HG03064 (cell line): ENCODE measurements at regions not wholly inside any gene's neighbourhood (a gene's known extent, or its start where the extent isn't known, plus 50 kb on each side); places are given as distances from the start of the nearest gene placed in this dataset.
"Not testable (repeated sequence)": the region's sequence is repeated elsewhere in the genome, so short reads cannot be mapped to it uniquely, and the experiment has no call there.

Source experiments
- ATAC-seq: cut with Tn5 transposase; IDR thresholded peaks from one replicate; pipeline ENCODE4 v1.9.1; 2021; ENCODE audit warnings: low read depth; ENCODE audit not compliant: unreplicated experiment

DNA sequence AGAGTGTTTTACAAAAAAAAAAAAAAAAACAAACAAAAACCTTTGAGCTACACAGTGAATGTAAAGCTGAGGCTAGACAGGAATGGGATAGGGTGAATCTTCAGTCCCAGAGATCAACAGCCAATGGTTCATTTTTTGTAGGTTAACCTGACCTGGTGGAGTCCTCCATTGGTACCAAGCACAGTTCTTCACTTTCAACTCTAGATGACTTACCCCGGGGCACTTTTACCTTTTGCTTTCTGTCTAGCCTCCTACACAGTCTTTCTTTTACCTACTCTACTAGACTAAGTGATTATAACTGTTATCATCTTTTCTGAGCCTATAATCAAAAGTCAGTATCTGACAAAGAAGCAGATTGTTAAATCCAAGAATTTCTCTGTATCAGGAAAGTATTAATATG is 50.9 kb downstream of the ANXA2R start:
- ATAC-seq, result no peak

DNA sequence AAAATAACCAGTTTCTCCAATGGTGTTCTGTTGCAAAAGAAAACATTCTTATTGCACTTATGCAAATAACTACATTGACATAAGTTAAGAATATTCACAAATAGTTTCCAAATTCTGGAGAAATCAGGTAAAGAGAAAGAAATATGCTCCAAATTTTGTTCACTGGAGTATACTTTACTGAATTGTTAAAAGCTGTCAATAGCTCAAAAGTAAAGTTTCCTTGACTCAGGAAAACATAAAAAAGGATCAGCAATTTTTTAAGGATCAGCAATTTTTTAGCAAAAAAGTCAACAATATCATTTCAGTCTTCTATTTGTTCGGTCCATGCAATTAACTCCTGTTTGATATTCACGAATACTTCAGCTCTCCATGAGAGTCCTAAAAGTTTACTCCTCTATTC is 51.6 kb downstream of the ANXA2R start:
- no peak for ATAC-seq

DNA sequence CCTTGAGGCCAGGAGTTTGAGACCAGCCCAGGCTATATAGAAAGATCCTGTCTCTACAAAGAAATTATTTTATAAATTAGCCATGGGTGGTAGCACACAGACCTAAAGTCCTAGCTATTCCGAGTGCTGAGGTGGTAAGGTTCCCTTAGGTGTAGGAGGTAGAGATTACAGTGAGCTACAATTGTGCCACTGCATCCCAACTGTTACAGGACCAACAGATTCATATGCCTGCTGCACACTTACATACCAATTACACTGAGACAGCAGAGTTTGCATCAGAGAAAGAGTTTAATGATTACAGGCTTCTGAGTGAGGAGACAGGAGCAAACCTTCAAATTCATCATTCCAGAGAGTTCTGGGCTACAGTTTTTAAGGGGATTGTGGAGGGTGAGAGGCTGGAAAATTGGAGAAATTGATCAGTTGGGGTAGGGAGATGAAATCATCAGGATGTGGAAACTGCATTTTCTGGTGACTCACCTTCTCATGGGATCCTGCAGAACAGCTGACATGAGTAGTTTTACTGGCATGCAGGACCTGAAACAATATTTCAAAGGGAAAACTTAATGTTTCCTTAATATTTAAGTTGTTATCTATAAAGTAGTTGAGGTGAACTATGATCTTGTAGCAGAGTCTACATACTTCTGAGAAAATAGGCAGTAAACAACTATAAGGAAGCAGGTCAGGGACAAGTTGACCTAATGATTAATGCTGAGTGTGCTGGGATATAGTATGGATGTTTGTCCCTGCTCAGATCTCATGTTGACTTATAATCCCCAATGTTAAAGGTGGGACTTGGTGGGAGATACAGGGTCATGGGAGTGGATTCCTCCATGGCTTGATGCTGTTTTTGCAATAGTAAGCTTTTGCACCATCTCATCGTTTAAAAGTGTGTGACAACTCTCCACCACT is 54.7 kb downstream of the ANXA2R start:
- no peak for ATAC-seq

- no peak for ATAC-seq
These were observed 55.8 kb downstream of the ANXA2R start for GRCh38 chr5:42984307-42984706.

DNA sequence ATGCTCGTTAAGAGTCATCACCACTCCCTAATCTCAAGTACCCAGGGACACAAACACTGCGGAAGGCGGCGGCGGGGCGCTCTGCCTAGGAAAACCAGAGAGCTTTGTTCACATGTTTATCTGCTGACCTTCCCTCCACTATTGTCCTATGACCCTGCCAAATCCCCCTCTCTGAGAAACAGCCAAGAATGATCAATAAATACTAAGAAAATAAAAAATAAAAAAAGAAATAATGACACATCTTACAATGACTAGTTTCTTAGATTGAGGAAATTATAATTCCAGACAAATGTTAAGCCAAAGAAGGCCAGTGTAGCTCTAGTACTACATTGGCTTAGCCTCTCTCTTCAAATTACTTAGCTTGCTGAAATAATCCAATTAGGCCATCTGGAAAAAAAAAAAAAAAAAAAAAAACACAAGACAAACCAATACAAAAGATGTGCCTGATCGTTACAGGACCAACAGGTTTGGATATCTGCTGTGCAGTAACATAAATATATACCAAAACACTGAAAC is 58.0 kb downstream of the ANXA2R start:
- ATAC-seq, result no peak

DNA sequence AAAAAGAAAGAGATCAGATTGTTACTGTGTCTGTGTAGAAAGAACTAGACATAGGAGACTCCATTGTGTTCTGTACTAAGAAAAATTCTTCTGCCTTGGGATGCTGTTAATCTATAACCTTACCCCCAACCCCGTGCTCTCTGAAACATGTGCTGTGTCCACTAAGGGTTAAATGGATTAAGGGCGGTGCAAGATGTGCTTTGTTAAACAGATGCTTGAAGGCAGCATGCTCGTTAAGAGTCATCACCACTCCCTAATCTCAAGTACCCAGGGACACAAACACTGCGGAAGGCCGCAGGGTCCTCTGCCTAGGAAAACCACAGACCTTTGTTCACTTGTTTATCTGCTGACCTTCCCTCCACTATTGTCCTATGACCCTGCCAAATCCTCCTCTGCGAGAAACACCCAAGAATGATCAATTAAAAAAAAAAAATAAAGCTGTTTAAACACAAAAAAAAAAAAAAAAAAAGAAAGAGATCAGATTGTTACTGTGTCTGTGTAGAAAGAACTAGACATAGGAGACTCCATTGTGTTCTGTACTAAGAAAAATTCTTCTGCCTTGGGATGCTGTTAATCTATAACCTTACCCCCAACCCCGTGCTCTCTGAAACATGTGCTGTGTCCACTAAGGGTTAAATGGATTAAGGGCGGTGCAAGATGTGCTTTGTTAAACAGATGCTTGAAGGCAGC is 58.6 kb downstream of the ANXA2R start:
- ATAC-seq, result not testable (repeated sequence)

DNA sequence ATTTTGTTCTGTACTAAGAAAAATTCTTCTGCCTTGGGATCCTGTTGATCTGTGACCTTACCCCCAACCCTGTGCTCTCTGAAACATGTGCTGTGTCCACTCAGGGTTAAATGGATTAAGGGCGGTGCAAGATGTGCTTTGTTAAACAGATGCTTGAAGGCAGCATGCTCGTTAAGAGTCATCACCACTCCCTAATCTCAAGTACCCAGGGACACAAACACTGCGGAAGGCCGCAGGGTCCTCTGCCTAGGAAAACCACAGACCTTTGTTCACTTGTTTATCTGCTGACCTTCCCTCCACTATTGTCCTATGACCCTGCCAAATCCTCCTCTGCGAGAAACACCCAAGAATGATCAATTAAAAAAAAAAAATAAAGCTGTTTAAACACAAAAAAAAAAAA is 59.1 kb downstream of the ANXA2R start:
- ATAC-seq, result not testable (repeated sequence)

DNA sequence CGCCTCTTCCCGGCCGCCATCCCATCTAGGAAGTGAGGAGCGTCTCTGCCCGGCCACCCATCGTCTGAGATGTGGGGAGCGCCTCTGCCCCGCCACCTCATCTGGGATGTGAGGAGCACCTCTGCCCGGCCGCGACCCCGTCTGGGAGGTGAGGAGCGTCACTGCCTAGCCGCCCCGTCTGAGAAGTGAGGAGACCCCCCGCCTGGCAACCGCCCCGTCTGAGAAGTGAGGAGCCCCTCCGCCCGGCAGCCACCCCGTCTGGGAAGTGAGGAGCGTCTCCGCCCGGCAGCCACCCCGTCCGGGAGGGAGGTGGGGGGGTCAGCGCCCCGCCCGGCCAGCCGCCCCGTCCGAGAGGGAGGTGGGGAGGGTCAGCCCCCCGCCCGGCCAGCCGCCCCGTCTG is 59.7 kb downstream of the ANXA2R start:
- ATAC-seq, result not testable (repeated sequence)

DNA sequence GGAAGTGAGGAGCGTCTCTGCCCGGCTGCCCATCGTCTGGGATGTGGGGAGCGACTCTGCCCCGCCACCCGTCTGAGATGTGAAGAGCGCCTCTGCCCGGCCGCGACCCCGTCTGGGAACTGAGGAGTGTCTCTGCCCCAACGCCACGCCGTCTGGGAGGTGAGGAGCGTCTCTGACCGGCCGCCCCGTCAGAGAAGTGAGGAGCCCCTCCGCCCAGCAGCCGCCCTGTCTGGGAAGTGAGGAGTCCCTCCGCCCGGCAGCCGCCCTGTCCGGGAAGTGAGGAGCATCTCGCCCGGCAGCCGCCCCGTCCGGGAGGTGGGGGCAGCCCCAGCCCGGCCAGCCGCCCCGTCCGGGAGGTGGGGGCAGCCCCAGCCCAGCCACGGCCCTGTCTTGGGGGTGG is 60.9 kb downstream of the ANXA2R start:
- ATAC-seq, result not testable (repeated sequence)

- no peak for ATAC-seq
These were observed 65.6 kb downstream of the ANXA2R start for GRCh38 chr5:42974536-42974935.

- ATAC-seq, result no peak
These were observed 69.2 kb downstream of the ANXA2R start for GRCh38 chr5:42970636-42971559.

DNA sequence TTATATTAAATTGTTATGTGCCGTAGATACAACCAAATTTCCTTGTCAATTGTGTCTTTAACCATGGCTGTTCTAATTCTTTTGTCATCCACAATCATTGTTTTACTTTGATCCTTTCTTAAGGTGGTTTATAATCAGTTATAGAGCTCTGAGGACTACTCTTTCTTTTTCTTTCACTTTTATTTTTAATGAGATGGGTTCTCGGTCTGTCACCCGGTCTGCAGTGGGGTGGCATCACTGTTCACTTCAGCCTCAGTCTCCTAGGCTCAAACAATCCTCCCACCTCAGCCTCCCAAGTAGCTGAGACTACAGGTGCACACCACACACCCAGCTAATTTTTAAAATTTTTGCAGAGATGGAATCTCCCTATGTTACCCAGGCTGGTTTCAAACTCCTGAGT is 74.2 kb downstream of the ANXA2R start:
- no peak for ATAC-seq

DNA sequence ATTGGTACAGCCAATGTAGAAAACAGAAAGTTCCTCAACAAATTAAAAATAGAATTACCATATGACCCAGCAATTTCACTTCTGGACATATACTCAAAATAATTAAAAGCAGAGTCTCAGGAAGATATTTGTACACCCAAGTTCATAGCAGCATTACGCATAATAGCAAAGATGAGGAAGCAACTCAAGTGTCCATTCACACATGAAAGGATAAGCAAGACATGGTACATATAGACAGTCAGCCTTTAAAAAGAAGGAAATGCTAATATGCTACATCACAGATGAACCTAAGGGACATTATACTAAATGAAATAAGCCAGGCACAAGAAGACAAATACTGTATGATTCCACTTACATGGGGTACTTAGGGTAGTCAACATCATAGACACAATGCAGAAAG is 76.7 kb downstream of the ANXA2R start:
- no peak for ATAC-seq

GRCh38 chr5:42962124-42962523 is 78.0 kb downstream of the ANXA2R start:
- ATAC-seq, result no peak

DNA sequence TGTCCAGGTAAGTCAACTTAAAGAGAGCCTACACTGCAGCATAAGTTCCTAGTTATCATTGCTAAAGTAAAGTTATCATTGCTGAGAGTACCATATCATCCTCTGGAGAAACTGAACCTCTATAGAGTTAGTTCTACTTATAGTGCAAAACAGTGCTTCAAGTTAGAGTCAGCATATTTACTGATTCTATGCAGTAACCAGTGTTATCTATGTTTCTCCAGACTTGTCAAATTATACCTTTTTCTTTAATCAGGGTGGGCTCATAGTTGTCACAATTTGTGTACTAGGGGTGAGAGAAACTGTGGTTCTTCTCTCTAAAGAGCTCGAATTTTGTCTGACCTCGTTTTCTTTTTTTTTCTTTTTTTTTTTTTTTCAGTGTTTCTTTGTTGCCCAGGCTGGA is 79.6 kb downstream of the ANXA2R start:
- no peak for ATAC-seq

DNA sequence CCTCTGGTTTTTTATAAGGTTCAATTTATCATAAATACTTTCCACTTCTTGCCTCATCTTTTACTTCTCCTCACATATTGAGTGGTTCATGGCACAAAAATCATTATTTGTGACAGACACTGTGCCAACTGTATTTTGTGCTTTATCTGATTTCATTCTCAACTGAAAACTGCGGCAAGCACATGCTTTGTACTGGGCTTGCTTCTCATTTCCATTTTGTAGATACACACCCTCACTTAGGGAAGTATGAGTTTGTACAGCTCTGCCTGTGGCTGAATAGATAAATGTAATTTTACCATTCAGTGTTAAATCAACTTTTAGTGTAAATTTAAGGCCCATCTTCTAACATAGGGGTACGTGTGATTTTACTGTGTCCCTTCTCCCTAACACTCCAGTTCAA is 83.6 kb downstream of the ANXA2R start:
- no peak for ATAC-seq

GRCh38 chr5:42953041-42953440 is 87.1 kb downstream of the ANXA2R start:
- ATAC-seq, result no peak

- ATAC-seq, result no peak
These were observed 87.5 kb downstream of the ANXA2R start for GRCh38 chr5:42952578-42952974.

DNA sequence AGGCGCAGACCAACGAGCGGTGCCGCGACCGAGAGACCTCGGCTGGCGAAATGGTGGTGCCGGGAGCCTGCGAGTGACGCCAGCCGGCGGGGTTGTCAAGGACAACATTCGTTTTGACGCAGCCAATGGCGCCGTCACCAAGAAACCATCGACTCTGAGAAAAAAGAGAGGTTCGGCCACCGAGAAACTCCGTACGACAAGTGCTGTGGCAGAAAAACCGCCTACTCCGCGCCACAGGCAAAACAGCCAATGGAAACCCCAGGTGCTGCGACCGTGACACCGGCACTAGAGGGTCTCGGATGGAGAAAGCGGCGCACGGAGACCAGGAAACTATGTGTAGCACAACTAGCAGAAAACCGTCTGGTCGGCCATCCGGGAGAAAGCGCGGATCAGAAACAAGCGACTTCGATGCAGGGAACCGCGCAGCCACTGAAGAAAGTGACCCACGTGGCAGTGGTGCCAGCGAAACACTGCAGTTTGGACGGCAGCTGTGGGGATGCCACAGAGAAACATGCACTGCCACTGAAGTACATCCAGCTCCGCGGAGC is 88.8 kb downstream of the ANXA2R start:
- peak; percentile 35 for ATAC-seq
